Nephron progenitor cell (in vitro differentiated cells): ENCODE measurements at regions not wholly inside any gene's neighbourhood (a gene's known extent, or its start where the extent isn't known, plus 50 kb on each side); places are given as distances from the start of the nearest gene placed in this dataset.

Experiments used
- DNase-seq: peaks from one replicate; pipeline ENCODE4 v3.0.0; 2021
- H3K27ac Mint-ChIP-seq: 2 replicates; pipeline ENCODE4 v1.8.0; 2021; ENCODE audit warnings: mild to moderate bottlenecking, moderate library complexity, mixed read lengths
- H3K27me3 Mint-ChIP-seq: 2 replicates; pipeline ENCODE4 v1.8.0; 2021; ENCODE audit warnings: mild to moderate bottlenecking, low read depth, mixed read lengths; ENCODE audit not compliant: poor library complexity
- H3K36me3 Mint-ChIP-seq: 2 replicates; pipeline ENCODE4 v1.8.0; 2021; ENCODE audit warnings: low read depth, mixed read lengths
- H3K4me1 Mint-ChIP-seq: 2 replicates; pipeline ENCODE4 v1.8.0; 2021; ENCODE audit warnings: mixed read lengths
- H3K4me3 Mint-ChIP-seq: 2 replicates; pipeline ENCODE4 v1.8.0; 2021; ENCODE audit warnings: mild to moderate bottlenecking, moderate library complexity, mixed read lengths
- H3K9me3 Mint-ChIP-seq: 2 replicates; pipeline ENCODE4 v1.8.0; 2021; ENCODE audit warnings: mild to moderate bottlenecking, moderate library complexity, mixed read lengths
- CTCF ChIP-seq: fragments of 200-600 bp; sonication (generic); IDR thresholded peaks from 2 replicates; pipeline ENCODE4 v1.5.0; 2021; ENCODE audit warnings: antibody characterized with exemption

GRCh38 chr2:54371460-54372065 is 84.6 kb upstream of the SPTBN1 start:
- H3K4me1 Mint-ChIP-seq = peaks cover 4% of the 10 kb centered on the region
- no peak for TF ChIP-seq CTCF
- no peak overlapping the region for H3K27ac Mint-ChIP-seq
- peaks cover 11% of the 10 kb centered on the region for H3K27me3 Mint-ChIP-seq
- DNase-seq = no peak
- H3K9me3 Mint-ChIP-seq = peaks cover 34% of the 10 kb centered on the region
- H3K36me3 Mint-ChIP-seq = peaks cover 16% of the 10 kb centered on the region
- H3K4me3 Mint-ChIP-seq = no peak overlapping the region

DNA sequence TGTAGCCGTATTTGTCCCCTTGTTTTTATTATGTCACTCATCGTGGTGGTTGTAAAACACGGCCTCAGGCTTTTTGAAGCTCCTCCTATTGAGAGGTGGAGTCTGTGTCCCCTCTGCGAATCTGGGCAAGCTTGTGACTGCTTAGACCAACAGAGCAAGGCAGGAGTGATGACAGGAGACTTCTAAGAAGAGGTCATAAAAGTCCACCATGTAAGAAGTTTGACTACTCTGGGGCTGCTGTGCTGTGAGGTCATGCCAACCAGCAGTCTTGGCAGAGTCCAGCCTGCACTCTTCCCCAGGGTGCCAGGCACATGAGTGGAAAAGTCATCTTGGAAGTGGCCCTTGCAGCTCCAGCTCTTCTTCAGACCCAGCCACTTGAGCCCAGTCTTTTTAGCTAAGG is 83.8 kb upstream of the SPTBN1 start:
- no peak overlapping the region for H3K4me3 Mint-ChIP-seq
- H3K27ac Mint-ChIP-seq = no peak overlapping the region
- H3K4me1 Mint-ChIP-seq = peaks cover 12% of the 10 kb centered on the region
- peaks cover 11% of the 10 kb centered on the region for H3K27me3 Mint-ChIP-seq
- DNase-seq = no peak
- no peak for TF ChIP-seq CTCF
- peaks cover 28% of the 10 kb centered on the region for H3K9me3 Mint-ChIP-seq
- peaks cover 16% of the 10 kb centered on the region for H3K36me3 Mint-ChIP-seq

- no peak for DNase-seq
- Mint-ChIP-seq H3K4me1 (peaks cover 20% of the 10 kb centered on the region), H3K9me3 (peaks cover 17% of the 10 kb centered on the region), H3K36me3 (peaks cover 5% of the 10 kb centered on the region), H3K4me3 (no peak overlapping the region), H3K27ac (no peak overlapping the region), H3K27me3 (peaks cover 13% of the 10 kb centered on the region)
- no peak for TF ChIP-seq CTCF
Measured at GRCh38 chr2:54373855-54374254, 82.3 kb upstream of the SPTBN1 start.

DNA sequence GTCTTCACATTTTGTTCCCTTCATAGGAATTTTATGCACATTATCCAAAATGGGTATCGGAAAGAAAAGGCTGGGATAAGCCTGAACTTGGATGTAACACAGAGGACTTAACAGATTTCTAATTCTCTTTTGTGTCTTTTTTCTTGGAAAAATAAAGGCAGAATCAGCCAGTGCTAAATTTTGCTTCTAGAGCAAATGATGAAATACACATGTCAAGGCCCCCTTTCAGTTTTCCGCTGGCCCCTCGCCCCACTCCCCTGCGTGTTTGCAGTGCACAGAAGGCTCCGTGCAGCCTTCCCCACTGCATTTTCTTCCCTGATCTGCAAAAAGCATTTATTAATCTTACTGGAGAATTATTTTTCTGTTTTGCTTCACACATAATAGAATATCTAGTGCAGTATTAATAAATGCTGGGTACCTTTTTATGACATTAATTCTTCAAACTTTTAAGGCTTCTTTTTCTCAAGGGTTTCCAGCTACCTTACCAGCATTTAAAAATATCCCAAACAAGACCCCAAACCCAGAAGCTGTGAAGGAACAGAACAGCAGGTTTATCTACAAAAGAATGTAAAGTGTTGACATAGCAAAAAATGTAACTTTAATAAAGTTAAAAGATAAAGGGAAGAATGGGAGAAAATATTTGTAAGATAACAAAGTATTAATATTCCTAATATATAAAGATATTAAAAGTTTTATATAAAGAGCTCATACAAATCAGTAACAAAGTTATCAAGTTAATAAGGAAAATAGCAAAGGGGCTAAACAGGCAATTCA is 81.3 kb upstream of the SPTBN1 start:
- H3K36me3 Mint-ChIP-seq = no peaks in the 10 kb centered on the region
- H3K27ac Mint-ChIP-seq = no peak overlapping the region
- H3K9me3 Mint-ChIP-seq = peaks cover 8% of the 10 kb centered on the region
- no peak for DNase-seq
- no peak overlapping the region for H3K4me3 Mint-ChIP-seq
- TF ChIP-seq CTCF = no peak
- H3K4me1 Mint-ChIP-seq = peaks cover 26% of the 10 kb centered on the region
- peaks cover 13% of the 10 kb centered on the region for H3K27me3 Mint-ChIP-seq

DNA sequence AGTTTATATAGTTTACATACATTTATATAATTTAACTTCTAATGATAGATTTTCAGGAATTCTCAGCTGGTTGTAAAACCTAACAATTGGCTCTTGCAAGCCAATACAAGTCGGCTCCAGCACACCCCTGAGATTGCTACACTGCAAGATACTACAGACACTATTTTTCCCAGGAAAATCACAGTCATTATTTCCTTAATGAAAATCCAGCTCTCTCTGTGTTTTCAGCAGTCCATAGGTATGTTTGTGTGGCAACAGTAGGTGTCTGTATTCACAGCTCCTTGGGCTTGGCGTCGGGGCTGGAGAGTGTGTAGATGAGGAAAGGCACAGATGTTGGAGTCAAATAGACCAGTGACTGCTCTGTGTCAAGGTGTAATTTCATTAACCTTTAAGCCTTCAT is 78.7 kb upstream of the SPTBN1 start:
- H3K4me3 Mint-ChIP-seq = no peak overlapping the region
- no peak for DNase-seq
- no peak overlapping the region for H3K27ac Mint-ChIP-seq
- peaks cover 4% of the 10 kb centered on the region for H3K9me3 Mint-ChIP-seq
- peaks cover 13% of the 10 kb centered on the region for H3K27me3 Mint-ChIP-seq
- no peaks in the 10 kb centered on the region for H3K36me3 Mint-ChIP-seq
- TF ChIP-seq CTCF = no peak
- H3K4me1 Mint-ChIP-seq = peaks cover 39% of the 10 kb centered on the region
